ENCODE measurements at regions not wholly inside any gene's neighbourhood (a gene's known extent, or its start where the extent isn't known, plus 50 kb on each side); places are given as distances from the start of the nearest gene placed in this dataset.
A peak's percentile ranks its signal among the peaks of the same experiment; 100 is the strongest.

DNA sequence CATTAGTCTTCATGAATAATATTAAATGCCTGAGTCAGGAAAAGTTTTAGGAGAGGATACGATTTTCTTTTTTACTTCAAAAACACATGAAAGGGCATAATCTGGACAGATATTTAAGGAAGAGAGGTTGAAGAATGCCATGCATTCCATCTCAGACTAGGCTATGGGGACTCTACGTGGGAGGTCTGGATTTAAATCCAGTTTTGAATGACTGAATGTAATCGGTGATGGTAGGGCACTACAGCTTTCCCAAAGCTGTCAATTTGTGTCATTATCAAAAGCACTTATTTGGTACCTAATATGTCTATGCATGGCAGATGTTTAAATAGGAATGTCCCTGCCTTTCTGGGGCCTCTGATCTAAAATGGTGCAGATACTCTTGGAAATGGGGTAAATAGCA lies 59.3 kb upstream of the RPL34 start:
- no peak for TF ChIP-seq RAD21 (IDR thresholded peaks at IDR 0.05; ENCODE audit: low read length)
- CTCF ChIA-PET = interaction anchor here (2.9 kb wide), 1 partner anchor 11 kb away, joined by 14 read pairs; no protein-coding TSS in a partner anchor
- H2AFZ ChIP-seq (ENCODE audit: low read depth) = no peak overlapping the region

GRCh38 chr4:108560616-108561015 lies 59.8 kb upstream of the RPL34 start:
- TF ChIP-seq TAF1 (IDR thresholded peaks at IDR 0.05; ENCODE audit: borderline replicate concordance, low read depth, low read length) (no peak), FOXJ3 (CRISPR knock-in tag; IDR thresholded peaks at IDR 0.05) (no peak), ELF1 (IDR thresholded peaks at IDR 0.05) (no peak), FOXM1 (IDR thresholded peaks at IDR 0.05; ENCODE audit: low read depth) (no peak), PBX3 (IDR thresholded peaks at IDR 0.05) (no peak), EZH2phosphoT487 (IDR thresholded peaks at IDR 0.05; ENCODE audit: borderline replicate concordance, low read depth) (no peak), MXI1 (IDR thresholded peaks at IDR 0.05; ENCODE audit: low read depth, low read length) (no peak), RCOR1 (IDR thresholded peaks at IDR 0.05; ENCODE audit: low read length) (no peak), RFX5 (IDR thresholded peaks at IDR 0.05; ENCODE audit: low read length) (no peak), RAD21 (IDR thresholded peaks at IDR 0.05; ENCODE audit: low read length) (no peak), CHD2 (IDR thresholded peaks at IDR 0.05; ENCODE audit: low read length, partially characterized antibody) (no peak), YY1 (IDR thresholded peaks at IDR 0.05; ENCODE audit: low read depth) (no peak), GATA2 (CRISPR knock-in tag; IDR thresholded peaks at IDR 0.05) (no peak), NRF1 (IDR thresholded peaks at IDR 0.05; ENCODE audit: low read depth, low read length) (no peak), REST (IDR thresholded peaks at IDR 0.05; ENCODE audit: low read depth, low read length) (no peak), ZBTB33 (IDR thresholded peaks at IDR 0.05; ENCODE audit: borderline replicate concordance, low read depth) (no peak)
- TF ChIP-seq, protein P1, sequence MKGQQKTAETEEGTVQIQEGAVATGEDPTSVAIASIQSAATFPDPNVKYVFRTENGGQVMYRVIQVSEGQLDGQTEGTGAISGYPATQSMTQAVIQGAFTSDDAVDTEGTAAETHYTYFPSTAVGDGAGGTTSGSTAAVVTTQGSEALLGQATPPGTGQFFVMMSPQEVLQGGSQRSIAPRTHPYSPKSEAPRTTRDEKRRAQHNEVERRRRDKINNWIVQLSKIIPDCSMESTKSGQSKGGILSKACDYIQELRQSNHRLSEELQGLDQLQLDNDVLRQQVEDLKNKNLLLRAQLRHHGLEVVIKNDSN (IDR thresholded peaks at IDR 0.05; ENCODE audit: borderline replicate concordance, low read depth) = no peak
- TF ChIP-seq, protein P2, sequence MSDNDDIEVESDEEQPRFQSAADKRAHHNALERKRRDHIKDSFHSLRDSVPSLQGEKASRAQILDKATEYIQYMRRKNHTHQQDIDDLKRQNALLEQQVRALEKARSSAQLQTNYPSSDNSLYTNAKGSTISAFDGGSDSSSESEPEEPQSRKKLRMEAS (IDR thresholded peaks at IDR 0.05; ENCODE audit: low read depth) = no peak
- Histone ChIP-seq H3F3A (replicated peaks; ENCODE audit: insufficient read depth) (no peaks in the 10 kb centered on the region), H3K27ac (ENCODE audit: low read depth in 2 of 2, low read length in 1 of 2) (no peak overlapping the region), H3K9me2 (no peaks in the 10 kb centered on the region), H3K36me3 (replicated peaks in 1 of 2; ENCODE audit: control insufficient read depth in 1 of 2, insufficient read depth in 2 of 2, low read length in 1 of 2) (no peaks in the 10 kb centered on the region), H2AFZ (ENCODE audit: low read depth) (no peak overlapping the region), H3K4me1 (ENCODE audit: control insufficient read depth in 1 of 2, insufficient read depth in 2 of 2, low read depth in 1 of 2, low read length in 1 of 2) (no peaks in the 10 kb centered on the region), H3K79me2 (ENCODE audit: insufficient read depth) (no peaks in the 10 kb centered on the region), H3K9ac (no peak overlapping the region), H4K20me1 (ENCODE audit: insufficient read depth) (no peaks in the 10 kb centered on the region), H3K27me3 (ENCODE audit: insufficient read depth) (no peaks in the 10 kb centered on the region; the same call in 1 of the 2 replicates), H3K9me3 (no peaks in the 10 kb centered on the region), H3K4me2 (no peak overlapping the region), H3K4me3 (ENCODE audit: low read depth in 2 of 2, low read length in 1 of 2) (peak overlapping the region in 1 of 2 experiments; percentile 13; a peak in 1 of 4 replicates)
- ChIA-PET CTCF (interaction anchor here (1.9 to 2.9 kb wide), 2 partner anchors 11 to 542 kb away, joined by 7 to 14 read pairs; no protein-coding TSS in a partner anchor), POLR2A (no interaction called here)
- DNase-seq = no peak
- 3% methylated on average over 4 of the region's 4 CpGs for WGBS (ENCODE audit: low lambda C conversion rate)

More for the DNA sequence above, 59.3 kb upstream of the RPL34 start:
- H3K4me1 ChIP-seq (ENCODE audit: control insufficient read depth in 1 of 2, insufficient read depth in 2 of 2, low read depth in 1 of 2, low read length in 1 of 2) = no peaks in the 10 kb centered on the region
- no peaks in the 10 kb centered on the region for H4K20me1 ChIP-seq (ENCODE audit: insufficient read depth)
- POLR2A ChIA-PET = no interaction called here
- H3K27ac ChIP-seq (ENCODE audit: low read depth in 2 of 2, low read length in 1 of 2) = no peak overlapping the region
- no peak overlapping the region for H3K4me3 ChIP-seq (ENCODE audit: low read depth in 2 of 2, low read length in 1 of 2)
- no peaks in the 10 kb centered on the region for H3K9me3 ChIP-seq
- no peaks in the 10 kb centered on the region for H3K9me2 ChIP-seq
- H3K79me2 ChIP-seq (ENCODE audit: insufficient read depth) = no peaks in the 10 kb centered on the region
- no peaks in the 10 kb centered on the region; the same call in 1 of the 2 replicates for H3K27me3 ChIP-seq (ENCODE audit: insufficient read depth)
- H3F3A ChIP-seq (replicated peaks; ENCODE audit: insufficient read depth) = no peaks in the 10 kb centered on the region
- H3K9ac ChIP-seq = no peak overlapping the region
- 20% methylated on average over 3 of the region's 3 CpGs for WGBS (ENCODE audit: low lambda C conversion rate)
- H3K4me2 ChIP-seq = no peak overlapping the region
- DNase-seq = no peak
- no peaks in the 10 kb centered on the region for H3K36me3 ChIP-seq (replicated peaks in 1 of 2; ENCODE audit: control insufficient read depth in 1 of 2, insufficient read depth in 2 of 2, low read length in 1 of 2)
